HepG2 (cell line): ENCODE measurements at regions not wholly inside any gene's neighbourhood (a gene's known extent, or its start where the extent isn't known, plus 50 kb on each side); places are given as distances from the start of the nearest gene placed in this dataset.

Source experiments
- ATAC-seq: fragments of 200-7000 bp; cut with Tn5 transposase; 3 replicates; pipeline ENCODE4 v1.9.1; 2020; ENCODE audit warnings: mild to moderate bottlenecking, moderate library complexity
- BruUV-seq: library from RNA; stranded (reverse); fragments of 400-500 nt; replicated peaks from 2 replicates; lab custom pipeline; 2021; lab: Mats Ljungman, UMichigan
- CTCF ChIA-PET: fragments of 300-600 bp; formaldehyde crosslinking; extraction: SDS; loops from one replicate; lab custom pipeline; 2021; ENCODE audit warnings: low total read pairs, inconsistent platforms, low intra/inter-chr PET ratio; lab: Yijun Ruan, JAX
- POLR2A ChIA-PET: fragments of 350-600 bp; sonication (Branson Sonifier 250); formaldehyde crosslinking; loops from one replicate; lab custom pipeline; 2020; ENCODE audit warnings: antibody characterized with exemption, inconsistent platforms; lab: Yijun Ruan, JAX
- DNase-seq: peaks from one replicate; pipeline ENCODE4 v3.0.0-alpha.2; 2015; ENCODE audit warnings: low spot score
- FAIRE-seq: peaks from 3 replicates; lab custom pipeline; 2011; peaks lifted over from hg19 to GRCh38; lab: Jason Lieb, UNC
- H2AFZ ChIP-seq: one replicate; pipeline ENCODE4 v1.6.1; 2011; ENCODE audit warnings: low read length, inconsistent platforms
- H3K27ac ChIP-seq: fragments of 300-600 bp; 3 replicates; pipeline ENCODE4 v1.8.0; 2011; ENCODE audit warnings: mixed run types, mild to moderate bottlenecking, mixed read lengths, low read length, inconsistent platforms; ENCODE audit not compliant: insufficient read depth; ENCODE audit errors: extremely low read length
- H3K27me3 ChIP-seq, 2 experiments: fragments of 200-600 bp in 1 of 2; 2 replicates in 1 of 2; 3 replicates in 1 of 2; pipeline versions ENCODE4 v1.6.0 to v1.8.0; 2011; ENCODE audit warnings: low read length in 2 of 2, mild to moderate bottlenecking in 2 of 2, moderate library complexity in 2 of 2, inconsistent platforms in 1 of 2; ENCODE audit not compliant: insufficient read depth in 2 of 2, control insufficient read depth in 1 of 2
- H3K36me3 ChIP-seq, 2 experiments: fragments of 200-600 bp in 1 of 2; replicated peaks in 1 of 2; 2 replicates in 1 of 2; 3 replicates in 1 of 2; pipeline versions ENCODE4 v1.5.1 to v1.8.0; 2011; ENCODE audit warnings: low read length in 2 of 2, inconsistent platforms in 1 of 2; ENCODE audit not compliant: insufficient read depth in 2 of 2, control insufficient read depth in 1 of 2
- H3K4me1 ChIP-seq: 2 replicates; pipeline ENCODE4 v1.5.1; 2012; ENCODE audit warnings: low read length, inconsistent platforms; ENCODE audit not compliant: insufficient read depth
- H3K4me2 ChIP-seq: 2 replicates; pipeline ENCODE4 v1.6.0; 2011; ENCODE audit warnings: low read depth, low read length, inconsistent platforms
- H3K4me3 ChIP-seq, 3 experiments: fragments of 200-600 bp in 1 of 3; sonication (generic), shearing (Covaris generic) in 1 of 3; replicated peaks in 1 of 3; 2 replicates each; pipeline ENCODE4 v1.5.1; 2011 to 2016; ENCODE audit warnings: low read length in 3 of 3, inconsistent platforms in 2 of 3, low read depth in 2 of 3, mild to moderate bottlenecking in 2 of 3, control low read depth in 1 of 3, mixed read lengths in 1 of 3; ENCODE audit not compliant: insufficient read depth in 1 of 3
- H3K79me2 ChIP-seq: one replicate; pipeline ENCODE4 v1.6.1; 2011; ENCODE audit warnings: low read length, inconsistent platforms; ENCODE audit not compliant: insufficient read depth
- H3K9ac ChIP-seq: 2 replicates; pipeline ENCODE4 v1.6.0; 2011; ENCODE audit warnings: mild to moderate bottlenecking, low read depth, low read length, inconsistent platforms; ENCODE audit not compliant: insufficient read depth
- H3K9me3 ChIP-seq: 2 replicates; pipeline ENCODE4 v1.5.1; 2012; ENCODE audit warnings: mild to moderate bottlenecking, low read length
- H4K20me1 ChIP-seq: 2 replicates; pipeline ENCODE4 v1.6.0; 2011; ENCODE audit warnings: inconsistent platforms, mild to moderate bottlenecking, low read length, moderate library complexity; ENCODE audit not compliant: insufficient read depth
- GLMP ChIP-seq: sonication (generic); formaldehyde crosslinking; IDR thresholded peaks from 2 replicates; pipeline ENCODE4 v1.9.0; 2021; ENCODE audit warnings: missing genetic modification reagents, mild to moderate bottlenecking, borderline replicate concordance
- KLF16 ChIP-seq, 2 experiments: sonication (generic) in 1 of 2; formaldehyde crosslinking in 1 of 2; IDR thresholded peaks; 2 replicates each; pipeline versions ENCODE4 v1.6.1 to v1.8.0; 2016 to 2023; ENCODE audit warnings: missing genetic modification reagents in 2 of 2, missing compliant biosample characterization in 1 of 2
- NFIB ChIP-seq: sonication (generic); formaldehyde crosslinking; IDR thresholded peaks from 2 replicates; pipeline ENCODE4 v1.9.0; 2021; ENCODE audit warnings: missing genetic modification reagents, mild to moderate bottlenecking, borderline replicate concordance
- PRPF4 ChIP-seq: fragments of 200-400 bp; formaldehyde crosslinking; IDR thresholded peaks from 2 replicates; pipeline ENCODE4 v1.6.1; 2016; ENCODE audit warnings: low read length, low read depth; ENCODE audit not compliant: poor library complexity, severe bottlenecking
- SMARCE1 ChIP-seq: fragments of 450-650 bp; IDR thresholded peaks from 2 replicates; pipeline ENCODE4 v1.6.1; 2017; ENCODE audit warnings: borderline replicate concordance
- ZNF17 ChIP-seq: sonication (generic); formaldehyde crosslinking; IDR thresholded peaks from 2 replicates; pipeline ENCODE4 v1.5.0; 2020; ENCODE audit warnings: mild to moderate bottlenecking, missing genetic modification reagents
- ZNF329 ChIP-seq: sonication (generic); formaldehyde crosslinking; IDR thresholded peaks from 2 replicates; pipeline ENCODE4 v1.9.0; 2021; ENCODE audit warnings: low read depth, mild to moderate bottlenecking, missing genetic modification reagents
- ZNF460 ChIP-seq: sonication (generic); formaldehyde crosslinking; IDR thresholded peaks from 2 replicates; pipeline ENCODE4 v1.5.1; 2020; ENCODE audit warnings: missing genetic modification reagents, mild to moderate bottlenecking, borderline replicate concordance
- ZNF891 ChIP-seq: sonication (generic); formaldehyde crosslinking; IDR thresholded peaks from 2 replicates; pipeline ENCODE4 v1.5.0; 2020; ENCODE audit warnings: mild to moderate bottlenecking, missing genetic modification reagents
- ZSCAN12 ChIP-seq: sonication (generic); formaldehyde crosslinking; IDR thresholded peaks from 2 replicates; pipeline ENCODE4 v1.9.0; 2021; ENCODE audit warnings: mild to moderate bottlenecking, missing genetic modification reagents
- WGBS: methylation state at CpG from one replicate; pipeline ENCODE4 v1.1.6; 2017; ENCODE audit warnings: low lambda C conversion rate; 5-methylcytosine and 5-hydroxymethylcytosine counted together
- in situ Hi-C: cut with HindIII; loops from 2 replicates; pipeline ENCODE4 v1.10.0; 2017; ENCODE audit warnings: low pct_unique_long_range_greater_than_20kb; ENCODE audit not compliant: extremely low pct_ligation_motif_present
- intact Hi-C: fragments of 100-400 bp; cut with micrococcal nuclease; formaldehyde crosslinking; loops from one replicate; pipeline ENCODE4 v1.10.0; 2022; ENCODE audit not compliant: unreplicated experiment

DNA sequence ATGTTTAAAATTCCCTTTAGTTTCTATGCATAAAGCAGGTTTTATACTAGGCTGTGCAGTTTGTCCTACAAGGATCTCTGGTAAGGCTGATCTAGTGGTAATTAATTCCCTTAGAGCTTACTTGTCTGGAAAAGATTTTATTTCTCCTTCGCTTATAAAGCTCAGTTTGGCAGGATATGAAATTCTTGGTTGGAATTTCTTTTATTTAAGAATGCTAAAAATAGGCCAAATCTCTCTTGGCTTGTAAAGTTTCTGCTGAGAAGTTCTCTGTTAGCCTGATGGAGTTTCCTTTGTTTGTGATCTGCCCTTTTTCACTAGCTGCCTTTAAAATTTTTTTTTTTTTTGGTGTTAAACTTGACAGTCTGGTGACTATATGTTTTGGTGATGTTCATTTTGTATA is 237.1 kb upstream of the TLE4 start:
- no TSS peak for BruUV-seq
- Histone ChIP-seq H4K20me1 (no peaks in the 10 kb centered on the region), H3K36me3 (no peaks in the 10 kb centered on the region), H3K4me3 (no peak overlapping the region), H3K4me1 (no peaks in the 10 kb centered on the region), H3K4me2 (no peak overlapping the region), H3K79me2 (no peaks in the 10 kb centered on the region), H3K9me3 (peaks cover 21% of the 10 kb centered on the region), H3K9ac (no peak overlapping the region), H3K27ac (no peak overlapping the region), H2AFZ (no peak overlapping the region), H3K27me3 (no peaks in the 10 kb centered on the region)
- CTCF ChIA-PET: no interaction called here
- POLR2A ChIA-PET: no interaction called here
- 4% methylated on average over 1 of the region's 1 CpG for WGBS
- ATAC-seq (no peak), FAIRE-seq (no peak), DNase-seq (no peak)
- intact Hi-C loops: no loop called here
- in situ Hi-C loops: no loop called here
- TF ChIP-seq ZNF891 (CRISPR knock-in tag): no peak
- no peak for TF ChIP-seq SMARCE1
- no peak for TF ChIP-seq ZNF329
- no peak for TF ChIP-seq NFIB (CRISPR knock-in tag)
- TF ChIP-seq GLMP (CRISPR knock-in tag): no peak
- no peak for TF ChIP-seq ZNF460 (CRISPR knock-in tag)
- no peak for TF ChIP-seq KLF16 (CRISPR knock-in tag; IDR thresholded peaks at IDR 0.05)
- no peak for TF ChIP-seq ZSCAN12 (CRISPR knock-in tag)

- ATAC-seq: no peak
- WGBS: 0% methylated on average over 1 of the region's 1 CpG
Observed at GRCh38 chr9:79335987-79336386, 235.8 kb upstream of the TLE4 start.

More at GRCh38 chr9:79335987-79336386, 235.8 kb upstream of the TLE4 start:
- BruUV-seq: no TSS peak
- no peaks in the 10 kb centered on the region for H3K79me2 ChIP-seq
- H3K4me1 ChIP-seq: no peaks in the 10 kb centered on the region
- no peak for FAIRE-seq
- no peaks in the 10 kb centered on the region for H3K36me3 ChIP-seq
- in situ Hi-C loops: no loop called here
- no peak overlapping the region for H3K4me2 ChIP-seq
- no peak for DNase-seq
- H2AFZ ChIP-seq: no peak overlapping the region
- H3K9ac ChIP-seq: no peak overlapping the region
- POLR2A ChIA-PET: no interaction called here
- H3K27me3 ChIP-seq: no peaks in the 10 kb centered on the region
- no peak overlapping the region for H3K4me3 ChIP-seq
- intact Hi-C loops: no loop called here
- CTCF ChIA-PET: no interaction called here
- no peaks in the 10 kb centered on the region for H4K20me1 ChIP-seq
- TF ChIP-seq PRPF4 (no peak), ZNF17 (CRISPR knock-in tag) (no peak)
- no peak overlapping the region for H3K27ac ChIP-seq
- H3K9me3 ChIP-seq: peaks cover 21% of the 10 kb centered on the region
